AG04449 (cell line): ENCODE measurements at regions not wholly inside any gene's neighbourhood (a gene's known extent, or its start where the extent isn't known, plus 50 kb on each side); places are given as distances from the start of the nearest gene placed in this dataset.

ENCODE experiments used
- CTCF ChIA-PET: fragments of 350-600 bp; formaldehyde crosslinking; extraction: SDS; loops from one replicate; lab custom pipeline; 2021; ENCODE audit warnings: antibody characterized with exemption; lab: Yijun Ruan, JAX
- POLR2A ChIA-PET: fragments of 400-600, 350-600 bp; formaldehyde crosslinking; extraction: SDS; loops from one replicate; lab custom pipeline; 2020; ENCODE audit warnings: antibody characterized with exemption, inconsistent platforms; lab: Yijun Ruan, JAX
- DNase-seq: peaks from one replicate; pipeline ENCODE4 v3.0.0-alpha.2; 2010; ENCODE audit warnings: low read depth, low spot score
- H3K4me3 ChIP-seq: 2 replicates; pipeline ENCODE4 v1.5.1; 2011; ENCODE audit warnings: low read depth, mild to moderate bottlenecking, control low read depth, low read length
- CTCF ChIP-seq: IDR thresholded peaks from one replicate; pipeline ENCODE4 v1.5.1; 2011; ENCODE audit warnings: mild to moderate bottlenecking, moderate library complexity, low read length, control low read depth, inconsistent platforms; ENCODE audit not compliant: insufficient read depth; ENCODE audit errors: missing control alignments

GRCh38 chr14:49463146-49463545, 123.0 kb downstream of the RPS29 start:
- H3K4me3 ChIP-seq = no peak overlapping the region
- ChIA-PET POLR2A (no interaction called here), CTCF (interaction anchor here (0.7 to 6.2 kb wide), 4 partner anchors 11 to 112 kb away, joined by 3 to 111 read pairs (median 44); no protein-coding TSS in a partner anchor)
- DNase-seq = no peak
- no peak for TF ChIP-seq CTCF

- POLR2A ChIA-PET = interaction anchor here (0.7 to 1.0 kb wide), 2 partner anchors 50 to 158 kb away, joined by 3 read pairs; partner anchors contain the start of gene RPL36AL
- H3K4me3 ChIP-seq = no peak overlapping the region
- CTCF ChIA-PET = interaction anchor here (0.6 to 6.2 kb wide), 51 partner anchors 9 to 392 kb away, joined by 3 to 111 read pairs (median 4); partner anchors contain the start of genes DNAAF2, KLHDC2, MGAT2 and POLE2
- DNase-seq = peak; percentile 33
- TF ChIP-seq CTCF = peak; percentile 66
Observed at GRCh38 chr14:49461529-49462401, 124.4 kb downstream of the RPS29 start.

- no peak for TF ChIP-seq CTCF
- POLR2A ChIA-PET = no interaction called here
- CTCF ChIA-PET = interaction anchor here (1.1 to 6.2 kb wide), 14 partner anchors 10 to 160 kb away, joined by 3 to 111 read pairs (median 18); partner anchors contain the start of genes MGAT2 and RPL36AL
- no peak for DNase-seq
- no peak overlapping the region for H3K4me3 ChIP-seq
Observed at GRCh38 chr14:49460662-49461061, 125.5 kb downstream of the RPS29 start.

GRCh38 chr14:49456589-49456988, 129.6 kb downstream of the RPS29 start:
- ChIA-PET POLR2A (no interaction called here), CTCF (interaction anchor here (1.7 kb wide), 1 partner anchor 94 kb away, joined by 4 read pairs; no protein-coding TSS in a partner anchor)
- no peak for DNase-seq
- no peak for TF ChIP-seq CTCF
- no peak overlapping the region for H3K4me3 ChIP-seq

- no peak for TF ChIP-seq CTCF
- POLR2A ChIA-PET = no interaction called here
- CTCF ChIA-PET = interaction anchor here (0.8 to 4.1 kb wide), 2 partner anchors 9 to 11 kb away, joined by 3 to 44 read pairs; no protein-coding TSS in a partner anchor
- no peak overlapping the region for H3K4me3 ChIP-seq
- DNase-seq = no peak
Observed at GRCh38 chr14:49451938-49452337, 134.2 kb downstream of the RPS29 start.

GRCh38 chr14:49449749-49450148, 136.4 kb downstream of the RPS29 start:
- ChIA-PET CTCF (interaction anchor here (4.1 kb wide), 1 partner anchor 11 kb away, joined by 44 read pairs; no protein-coding TSS in a partner anchor), POLR2A (no interaction called here)
- DNase-seq = no peak
- no peak overlapping the region for H3K4me3 ChIP-seq
- no peak for TF ChIP-seq CTCF
